PFSK-1 (cell line): ENCODE measurements at regions not wholly inside any gene's neighbourhood (a gene's known extent, or its start where the extent isn't known, plus 50 kb on each side); places are given as distances from the start of the nearest gene placed in this dataset.

ENCODE experiments used
- POLR2AphosphoS5 ChIP-seq: IDR thresholded peaks from 2 replicates; pipeline ENCODE4 v1.6.1; 2012; ENCODE audit warnings: low read depth, mild to moderate bottlenecking, control low read depth, low read length, moderate library complexity
- SIN3A ChIP-seq: IDR thresholded peaks from 2 replicates; pipeline ENCODE4 v1.6.1; 2012; ENCODE audit warnings: mild to moderate bottlenecking, low read length, moderate library complexity, borderline replicate concordance; ENCODE audit not compliant: insufficient read depth
- TAF1 ChIP-seq: IDR thresholded peaks from 2 replicates; pipeline ENCODE4 v1.6.1; 2012; ENCODE audit warnings: low read length, control low read depth, borderline replicate concordance; ENCODE audit not compliant: insufficient read depth

GRCh38 chr5:32506201-32506661 lies 61.7 kb upstream of the ZFR start:
- TF ChIP-seq POLR2AphosphoS5 (no peak), TAF1 (no peak), SIN3A (no peak)
